ENCODE measurements at regions not wholly inside any gene's neighbourhood (a gene's known extent, or its start where the extent isn't known, plus 50 kb on each side); places are given as distances from the start of the nearest gene placed in this dataset.

DNA sequence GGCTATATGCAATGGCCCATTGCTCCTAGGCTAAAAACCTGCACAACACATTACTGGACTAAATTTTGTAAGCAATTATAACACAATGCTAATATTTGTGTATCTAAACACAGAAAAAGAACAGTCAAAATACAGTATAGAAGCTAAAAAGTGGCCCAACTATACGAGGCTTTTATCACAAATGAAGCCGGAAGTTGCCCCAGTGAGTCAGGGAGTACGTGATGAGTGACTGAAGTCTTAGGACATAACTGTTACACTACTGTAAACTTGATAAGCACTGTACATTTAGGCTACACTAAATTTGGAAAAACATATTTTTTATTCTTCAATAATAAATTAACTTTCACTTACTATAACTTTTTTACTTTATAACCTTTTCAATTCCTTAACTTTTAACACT is 105.2 kb upstream of the PRR16 start:
- DNase-seq = no peak
- Mint-ChIP-seq H3K27ac (no peak overlapping the region), H3K27me3 (ENCODE audit: insufficient read depth) (no peaks in the 10 kb centered on the region), H3K9me3 (no peaks in the 10 kb centered on the region), H3K4me3 (no peak overlapping the region), H3K36me3 (ENCODE audit: low read depth) (no peaks in the 10 kb centered on the region), H3K4me1 (ENCODE audit: low read depth) (peaks cover 14% of the 10 kb centered on the region)
- no peak for TF ChIP-seq CTCF (IDR thresholded peaks at IDR 0.05)

GRCh38 chr5:120361941-120362340 is 102.2 kb upstream of the PRR16 start:
- no peak for TF ChIP-seq CTCF (IDR thresholded peaks at IDR 0.05)
- DNase-seq = no peak
- Mint-ChIP-seq H3K36me3 (ENCODE audit: low read depth) (no peaks in the 10 kb centered on the region), H3K4me1 (ENCODE audit: low read depth) (peaks cover 30% of the 10 kb centered on the region), H3K27me3 (ENCODE audit: insufficient read depth) (no peaks in the 10 kb centered on the region), H3K4me3 (no peak overlapping the region), H3K9me3 (no peaks in the 10 kb centered on the region), H3K27ac (no peak overlapping the region; the same call in 1 of the 2 replicates)

GRCh38 chr5:120362426-120362825 is 101.7 kb upstream of the PRR16 start:
- Mint-ChIP-seq H3K27ac (no peak overlapping the region), H3K4me3 (no peak overlapping the region), H3K27me3 (ENCODE audit: insufficient read depth) (no peaks in the 10 kb centered on the region), H3K9me3 (no peaks in the 10 kb centered on the region), H3K36me3 (ENCODE audit: low read depth) (no peaks in the 10 kb centered on the region), H3K4me1 (ENCODE audit: low read depth) (peaks cover 30% of the 10 kb centered on the region)
- DNase-seq = no peak
- TF ChIP-seq CTCF (IDR thresholded peaks at IDR 0.05) = no peak

DNA sequence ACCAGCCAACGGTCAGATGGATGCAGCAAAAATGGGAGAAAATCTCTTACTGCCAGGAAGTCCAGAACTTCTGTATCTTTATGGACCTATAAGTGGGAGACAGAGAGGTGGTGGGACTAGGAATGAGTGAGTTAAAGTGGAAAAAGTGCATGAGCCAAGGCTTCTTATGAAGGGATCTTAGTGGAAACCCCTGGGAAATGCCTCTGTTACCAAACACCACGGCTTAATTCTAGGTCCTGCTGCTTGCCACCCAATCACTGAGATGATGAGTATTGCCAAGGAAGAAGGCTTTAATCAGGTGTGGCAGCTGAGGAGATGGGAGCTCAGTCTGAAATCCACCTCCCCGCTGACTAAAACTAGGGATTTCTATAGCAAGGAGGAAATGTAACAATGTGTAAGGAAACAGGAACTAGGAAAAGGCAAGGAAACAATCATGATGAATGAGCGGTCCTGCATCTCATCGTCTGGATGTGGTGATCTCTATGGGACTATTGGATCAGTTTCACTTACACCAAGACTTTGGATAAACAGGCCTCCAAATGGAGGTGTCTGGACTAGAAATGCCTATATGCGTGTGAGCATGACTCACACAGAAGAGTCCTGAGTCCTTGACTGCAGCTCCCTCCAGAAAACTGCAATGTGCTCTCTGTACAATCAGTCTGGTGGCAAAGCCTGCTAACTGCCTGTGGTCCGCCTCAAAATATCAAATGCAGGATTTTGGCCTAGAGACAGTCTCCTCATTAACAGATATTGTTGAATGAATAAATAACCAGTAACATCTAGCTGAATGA is 98.2 kb upstream of the PRR16 start:
- H3K4me1 Mint-ChIP-seq (ENCODE audit: low read depth) = peaks cover 30% of the 10 kb centered on the region
- no peak for TF ChIP-seq CTCF (IDR thresholded peaks at IDR 0.05)
- no peak overlapping the region; the same call in 1 of the 2 replicates for H3K27ac Mint-ChIP-seq

DNA sequence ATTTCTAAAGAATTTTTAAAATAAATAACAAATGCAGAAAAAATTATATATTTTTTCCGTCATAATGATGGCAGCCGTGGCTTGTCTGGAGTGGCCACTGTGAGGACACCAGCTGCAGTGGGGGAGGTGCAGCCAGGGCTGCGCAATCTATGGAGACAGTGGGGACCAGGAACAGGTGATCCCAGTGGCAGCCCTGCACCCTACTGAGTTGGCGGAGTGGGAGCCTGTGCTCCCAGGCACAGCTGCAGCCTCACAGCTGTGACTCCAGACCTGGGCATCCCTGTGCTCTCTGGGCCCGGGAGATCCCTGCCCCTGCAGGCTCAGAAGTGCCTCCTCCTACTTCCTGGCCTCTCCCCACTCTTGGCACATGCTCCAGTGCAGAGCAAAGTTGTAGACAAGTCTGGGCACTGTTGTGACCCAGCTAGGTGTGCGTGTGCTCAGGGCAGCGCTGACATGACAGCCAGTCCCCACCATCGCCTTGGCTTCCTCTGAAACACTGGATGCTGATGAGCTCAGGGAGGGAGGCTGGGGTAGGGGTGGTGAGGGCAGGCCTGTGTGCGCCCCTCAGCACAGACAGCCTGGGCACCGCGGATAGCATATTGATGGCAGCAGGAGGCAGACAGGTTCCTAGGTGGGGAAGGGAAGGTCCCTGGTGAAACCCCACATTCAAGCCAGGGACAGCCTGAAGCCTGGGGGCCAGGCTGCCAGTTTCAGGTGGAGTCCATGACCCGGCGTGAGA is 96.0 kb upstream of the PRR16 start:
- Mint-ChIP-seq H3K36me3 (ENCODE audit: low read depth) (no peaks in the 10 kb centered on the region), H3K9me3 (no peaks in the 10 kb centered on the region), H3K4me1 (ENCODE audit: low read depth) (peaks cover 20% of the 10 kb centered on the region), H3K27ac (no peak overlapping the region), H3K27me3 (ENCODE audit: insufficient read depth) (no peaks in the 10 kb centered on the region), H3K4me3 (no peak overlapping the region)
- no peak for TF ChIP-seq CTCF (IDR thresholded peaks at IDR 0.05)
- DNase-seq = no peak

More for the DNA sequence above, 98.2 kb upstream of the PRR16 start:
- no peak for DNase-seq
- Mint-ChIP-seq H3K27me3 (ENCODE audit: insufficient read depth) (no peaks in the 10 kb centered on the region), H3K9me3 (no peaks in the 10 kb centered on the region), H3K4me3 (no peak overlapping the region), H3K36me3 (ENCODE audit: low read depth) (no peaks in the 10 kb centered on the region)
